Keratinocyte (primary cell): ENCODE measurements at regions not wholly inside any gene's neighbourhood (a gene's known extent, or its start where the extent isn't known, plus 50 kb on each side); places are given as distances from the start of the nearest gene placed in this dataset.

ENCODE experiments used
- CTCF ChIP-seq, 3 experiments: IDR thresholded peaks in 1 of 3; conservative IDR thresholded peaks in 1 of 3; optimal IDR thresholded peaks in 1 of 3; 2 replicates in 2 of 3; 3 replicates in 1 of 3; pipeline versions ENCODE3 to v1.5.1; 2011; ENCODE audit warnings: low read length in 3 of 3, mild to moderate bottlenecking in 3 of 3, moderate library complexity in 2 of 3, control low read depth in 1 of 3, inconsistent platforms in 1 of 3; ENCODE audit not compliant: insufficient read depth in 2 of 3; ENCODE audit errors: extremely low read depth in 1 of 3
- EZH2 ChIP-seq: IDR thresholded peaks from one replicate; pipeline ENCODE4 v1.6.1; 2012; ENCODE audit warnings: inconsistent platforms, mild to moderate bottlenecking, low read length, moderate library complexity

DNA sequence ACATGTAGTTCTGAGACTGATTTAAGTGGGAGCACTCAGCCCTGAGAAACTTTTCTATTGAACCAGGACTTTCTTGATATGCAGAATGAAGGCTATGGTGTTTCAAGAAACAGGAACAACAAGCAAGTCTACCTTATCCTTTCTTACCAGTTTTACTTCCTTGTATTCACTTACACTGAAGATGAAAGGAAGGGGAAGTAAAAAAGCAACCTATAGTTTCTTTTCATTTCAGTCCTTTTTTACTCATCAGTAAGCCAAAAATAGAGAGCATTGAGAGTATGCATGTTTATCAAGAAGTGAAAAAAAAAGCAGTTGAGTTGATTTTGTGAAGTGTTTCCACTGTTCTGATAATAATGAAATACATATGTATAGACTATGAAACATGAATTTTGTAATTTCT lies 1010.3 kb downstream of the AMY1C start:
- no peak for TF ChIP-seq CTCF (optimal IDR thresholded peaks at IDR 0.05 in 1 of 3, IDR thresholded peaks at IDR 0.05 in 1 of 3, conservative IDR thresholded peaks at IDR 0.05 in 1 of 3; ENCODE audit: extremely low read depth in 1 of 3, insufficient read depth in 2 of 3, low read length in 3 of 3)
- TF ChIP-seq EZH2: no peak
